Fibroblast of mammary gland (primary cell): ENCODE measurements at regions not wholly inside any gene's neighbourhood (a gene's known extent, or its start where the extent isn't known, plus 50 kb on each side); places are given as distances from the start of the nearest gene placed in this dataset.

Experiments
- DNase-seq: peaks from one replicate; pipeline ENCODE4 v3.0.0-alpha.2; 2010; ENCODE audit warnings: low read depth
- H3K4me3 ChIP-seq: 2 replicates; pipeline ENCODE4 v1.5.1; 2011; ENCODE audit warnings: low read depth, mild to moderate bottlenecking, low read length, moderate library complexity; ENCODE audit not compliant: control insufficient read depth
- CTCF ChIP-seq: conservative IDR thresholded peaks from 2 replicates; pipeline ENCODE4 v1.5.1; 2011; ENCODE audit warnings: low read depth, low read length, inconsistent platforms; ENCODE audit not compliant: control insufficient read depth, insufficient read depth

DNA sequence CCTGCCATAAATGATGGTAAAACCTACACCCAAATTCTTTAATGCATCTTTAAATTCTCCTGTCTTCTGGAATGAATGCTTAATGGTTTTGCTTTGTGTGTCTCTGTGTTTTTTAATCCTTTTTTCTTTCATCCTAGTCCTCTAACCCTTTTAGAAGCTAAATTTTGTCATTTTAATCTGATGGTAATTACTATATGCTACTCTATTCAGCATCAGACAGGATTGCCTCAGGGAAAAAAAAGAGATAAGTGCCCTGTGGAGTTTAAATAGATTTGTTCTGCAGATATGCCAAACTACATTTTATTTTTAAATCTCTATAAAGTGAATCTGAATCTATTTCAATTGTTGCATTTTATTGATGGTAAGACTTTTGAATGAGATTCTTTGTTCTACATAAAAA, 966.8 kb downstream of the NSUN3 start:
- TF ChIP-seq CTCF: no peak
- DNase-seq: no peak
- H3K4me3 ChIP-seq: no peak overlapping the region

DNA sequence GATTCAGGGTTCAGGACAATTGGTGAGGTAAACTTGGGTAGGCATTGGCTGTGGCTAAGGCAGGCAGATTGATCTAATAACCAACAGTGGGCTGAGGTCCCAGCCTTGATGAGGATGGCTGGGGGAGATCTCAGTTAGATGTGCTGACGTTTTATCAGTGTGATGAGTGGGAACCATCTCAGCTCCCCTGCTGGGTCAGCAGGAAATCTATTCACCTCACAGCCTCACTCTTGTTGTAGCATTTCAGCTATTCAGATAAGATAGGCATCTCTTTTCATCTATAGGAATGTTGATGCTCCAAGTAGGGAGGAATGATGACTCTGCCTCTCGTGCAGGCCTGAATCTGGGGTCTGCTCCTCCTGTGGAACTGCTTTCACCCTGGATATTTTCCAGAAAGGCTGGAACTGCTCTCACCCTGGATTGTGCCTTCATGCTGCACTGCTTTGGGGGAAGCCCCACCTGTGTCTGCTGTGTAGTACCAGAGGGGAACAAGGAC, 973.7 kb downstream of the NSUN3 start:
- H3K4me3 ChIP-seq: no peak overlapping the region
- TF ChIP-seq CTCF: no peak
- DNase-seq: no peak

DNA sequence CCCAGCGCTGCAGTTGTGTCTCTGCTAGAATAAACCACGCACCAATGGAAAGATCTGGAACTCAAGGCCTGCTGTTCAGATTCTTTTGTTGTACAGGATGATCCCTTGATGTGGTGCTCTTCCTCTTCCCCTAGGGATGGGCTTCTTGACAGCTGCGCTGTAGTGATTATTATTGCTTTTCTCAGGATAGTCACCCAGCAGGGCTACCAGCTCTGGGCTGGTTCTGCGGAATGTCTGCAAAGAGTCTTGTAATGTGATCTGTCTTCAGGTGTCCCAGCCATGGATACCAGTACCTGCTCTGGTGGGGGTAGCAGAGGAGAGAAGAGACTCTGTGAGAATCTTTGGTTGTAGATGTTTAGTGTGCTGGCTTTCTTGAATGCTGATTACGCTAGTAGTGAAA, 974.2 kb downstream of the NSUN3 start:
- TF ChIP-seq CTCF: no peak
- H3K4me3 ChIP-seq: no peak overlapping the region
- DNase-seq: no peak

DNA sequence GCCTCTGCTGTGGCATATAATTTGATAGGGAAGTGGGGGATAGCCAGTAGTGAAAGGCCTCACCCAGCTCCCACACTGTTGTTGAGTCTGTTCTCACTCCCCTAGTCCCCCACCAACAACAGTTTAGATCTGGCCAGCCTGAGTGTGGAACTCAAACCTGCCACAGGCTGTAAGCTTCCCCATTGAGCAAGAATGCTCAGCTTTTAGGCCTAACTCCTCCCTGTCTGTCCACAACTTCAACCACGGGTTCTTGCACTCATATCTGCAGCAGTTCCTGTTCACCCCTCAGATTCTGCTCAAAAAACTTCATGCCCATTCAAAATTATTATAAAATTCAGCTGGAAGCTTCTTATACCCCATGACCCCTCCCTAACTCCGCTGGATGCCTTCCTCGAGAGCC, 975.1 kb downstream of the NSUN3 start:
- H3K4me3 ChIP-seq: no peak overlapping the region
- no peak for DNase-seq
- TF ChIP-seq CTCF: no peak

DNA sequence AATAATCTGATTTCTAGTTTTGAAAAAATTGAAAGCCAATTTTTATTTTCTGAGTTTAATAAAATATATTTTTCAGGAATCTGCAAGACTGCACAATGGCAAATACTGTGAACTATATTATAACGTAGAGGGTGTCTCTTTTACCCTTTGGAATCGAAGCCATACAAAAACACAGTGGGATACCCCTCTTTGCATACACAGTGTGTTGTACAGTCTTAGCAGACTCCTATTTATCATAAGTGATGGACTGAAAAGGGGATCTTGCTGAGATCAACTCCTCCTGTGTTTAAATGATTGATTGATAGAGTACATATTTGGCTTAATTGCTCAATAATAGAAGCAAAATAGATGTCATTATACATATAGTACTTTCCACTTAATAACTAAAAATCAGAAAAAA, 981.2 kb downstream of the NSUN3 start:
- no peak overlapping the region for H3K4me3 ChIP-seq
- no peak for TF ChIP-seq CTCF
- no peak for DNase-seq

DNA sequence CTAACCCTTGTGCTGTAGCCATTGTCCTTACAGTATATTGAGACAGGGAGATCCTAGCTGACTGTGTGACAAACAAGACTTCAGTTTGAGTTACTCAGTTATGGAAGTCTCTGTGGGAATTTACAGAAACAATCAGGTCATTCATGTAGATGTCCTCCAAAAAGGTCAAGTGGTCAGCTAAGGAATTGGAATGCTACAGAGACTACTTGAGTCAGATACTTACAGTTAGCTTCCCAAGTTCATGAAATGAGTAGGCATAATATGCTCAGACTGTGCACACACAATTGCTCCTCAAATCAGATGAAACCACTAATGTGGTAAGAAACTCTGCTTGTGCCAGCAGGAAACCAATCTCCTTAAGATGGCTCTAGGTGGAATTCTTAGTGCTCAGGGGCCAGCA, 985.7 kb downstream of the NSUN3 start:
- no peak overlapping the region for H3K4me3 ChIP-seq
- no peak for DNase-seq
- no peak for TF ChIP-seq CTCF

- no peak for DNase-seq
- TF ChIP-seq CTCF: no peak
- no peak overlapping the region for H3K4me3 ChIP-seq
These were observed 987.0 kb downstream of the NSUN3 start for GRCh38 chr3:95049841-95050240.
